GM18907 (cell line): ENCODE measurements at regions not wholly inside any gene's neighbourhood (a gene's known extent, or its start where the extent isn't known, plus 50 kb on each side); places are given as distances from the start of the nearest gene placed in this dataset.
"Not testable (repeated sequence)": the region's sequence is repeated elsewhere in the genome, so short reads cannot be mapped to it uniquely, and the experiment has no call there.

ENCODE experiments used
- ATAC-seq: cut with Tn5 transposase; IDR thresholded peaks from one replicate; pipeline ENCODE4 v1.9.1; 2021; ENCODE audit warnings: mild to moderate bottlenecking, moderate library complexity; ENCODE audit not compliant: unreplicated experiment

- ATAC-seq = no peak
Measured at GRCh38 chr11:16542353-16542752, 186.0 kb upstream of the SOX6 start.

DNA sequence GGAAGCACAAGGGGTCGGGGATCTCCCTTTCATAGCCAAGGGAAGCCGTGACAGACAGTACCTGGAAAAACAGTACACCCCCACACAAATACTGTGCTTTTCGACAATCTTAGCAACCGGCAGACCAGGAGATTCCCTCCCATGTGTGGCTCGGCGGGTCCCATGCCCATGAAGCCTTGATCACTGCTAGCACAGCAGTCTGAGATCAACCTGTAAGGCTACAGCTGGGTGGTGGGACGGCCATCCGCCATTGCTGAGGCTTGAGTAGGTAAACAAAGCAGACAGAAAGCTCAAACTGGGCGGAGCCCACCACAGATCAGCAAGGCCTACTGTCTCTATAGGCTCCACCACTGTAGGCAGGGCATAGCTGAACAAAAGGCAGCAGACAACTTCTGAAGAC is 180.2 kb upstream of the SOX6 start:
- no peak for ATAC-seq

DNA sequence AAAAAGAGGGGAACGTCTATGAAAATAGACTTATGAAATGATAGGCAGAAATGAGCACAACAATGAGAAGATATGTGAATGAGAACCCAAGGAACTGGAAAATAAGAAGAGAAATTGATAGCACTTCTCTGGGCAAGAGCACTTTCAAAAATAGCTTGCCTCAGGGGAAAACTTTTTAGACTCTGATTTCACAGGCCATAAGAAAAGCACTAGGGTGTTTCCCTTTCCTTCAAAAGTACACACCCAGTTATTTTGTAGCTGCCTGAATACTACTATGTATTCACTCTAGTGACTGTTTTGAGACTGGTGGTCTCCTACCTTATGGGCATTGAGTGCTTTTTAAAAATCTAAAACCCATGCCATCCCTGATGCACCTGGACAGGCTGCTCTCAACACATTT is 172.3 kb upstream of the SOX6 start:
- ATAC-seq = no peak

DNA sequence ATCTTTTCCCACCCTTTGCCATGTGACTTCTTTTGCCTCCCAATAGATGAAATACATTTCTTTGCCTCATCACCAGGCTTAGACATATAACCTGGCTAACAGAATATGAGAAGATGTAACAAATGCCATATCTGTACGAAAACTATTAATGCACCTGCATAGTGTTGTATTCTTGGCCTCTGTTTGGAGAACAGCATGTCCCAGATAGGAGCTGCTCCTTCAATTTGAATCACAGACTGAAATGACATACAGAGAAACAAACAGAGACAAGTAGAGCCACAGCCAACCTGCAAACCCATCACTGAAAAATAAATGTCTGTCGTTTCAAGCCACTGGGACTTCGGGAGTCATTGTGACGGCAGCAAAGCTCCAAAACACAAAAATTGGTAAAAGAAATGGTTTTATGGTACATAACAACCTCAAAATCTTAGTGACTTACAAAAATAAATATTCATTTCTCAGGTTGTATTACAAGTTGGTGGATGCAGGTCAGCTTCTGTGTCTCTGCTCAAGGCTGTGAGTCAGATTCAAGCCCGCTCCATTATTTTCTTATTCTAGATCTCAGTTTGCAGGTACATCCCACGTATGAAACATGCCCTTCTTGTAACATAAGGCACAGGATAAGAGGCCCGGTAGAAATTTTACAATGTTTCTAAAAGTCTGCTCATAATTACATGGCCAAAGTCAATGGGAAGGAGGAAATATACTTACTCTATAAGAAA is 171.3 kb upstream of the SOX6 start:
- no peak for ATAC-seq

- ATAC-seq = no peak
Measured at GRCh38 chr11:16526947-16527346, 170.6 kb upstream of the SOX6 start.

GRCh38 chr11:16520713-16521112 is 164.4 kb upstream of the SOX6 start:
- ATAC-seq = not testable (repeated sequence)

DNA sequence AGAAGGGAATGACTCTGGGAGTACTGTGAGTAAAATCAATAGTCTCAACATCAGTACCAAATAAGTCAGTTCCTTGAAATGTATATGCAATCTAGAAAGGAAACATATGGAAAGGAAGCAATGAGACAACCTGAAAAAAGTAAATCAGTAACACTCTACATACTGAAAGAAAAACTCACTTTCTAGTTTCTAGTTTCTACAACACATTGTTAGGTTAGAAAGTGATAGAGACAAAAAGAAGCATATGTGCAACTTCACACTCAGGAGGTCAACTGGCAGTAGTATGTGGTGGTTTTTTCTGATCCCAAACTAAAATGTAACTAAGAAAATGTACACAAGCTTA is 156.5 kb upstream of the SOX6 start:
- ATAC-seq = peak; percentile 98

GRCh38 chr11:16512198-16512898 is 156.0 kb upstream of the SOX6 start:
- ATAC-seq = no peak

DNA sequence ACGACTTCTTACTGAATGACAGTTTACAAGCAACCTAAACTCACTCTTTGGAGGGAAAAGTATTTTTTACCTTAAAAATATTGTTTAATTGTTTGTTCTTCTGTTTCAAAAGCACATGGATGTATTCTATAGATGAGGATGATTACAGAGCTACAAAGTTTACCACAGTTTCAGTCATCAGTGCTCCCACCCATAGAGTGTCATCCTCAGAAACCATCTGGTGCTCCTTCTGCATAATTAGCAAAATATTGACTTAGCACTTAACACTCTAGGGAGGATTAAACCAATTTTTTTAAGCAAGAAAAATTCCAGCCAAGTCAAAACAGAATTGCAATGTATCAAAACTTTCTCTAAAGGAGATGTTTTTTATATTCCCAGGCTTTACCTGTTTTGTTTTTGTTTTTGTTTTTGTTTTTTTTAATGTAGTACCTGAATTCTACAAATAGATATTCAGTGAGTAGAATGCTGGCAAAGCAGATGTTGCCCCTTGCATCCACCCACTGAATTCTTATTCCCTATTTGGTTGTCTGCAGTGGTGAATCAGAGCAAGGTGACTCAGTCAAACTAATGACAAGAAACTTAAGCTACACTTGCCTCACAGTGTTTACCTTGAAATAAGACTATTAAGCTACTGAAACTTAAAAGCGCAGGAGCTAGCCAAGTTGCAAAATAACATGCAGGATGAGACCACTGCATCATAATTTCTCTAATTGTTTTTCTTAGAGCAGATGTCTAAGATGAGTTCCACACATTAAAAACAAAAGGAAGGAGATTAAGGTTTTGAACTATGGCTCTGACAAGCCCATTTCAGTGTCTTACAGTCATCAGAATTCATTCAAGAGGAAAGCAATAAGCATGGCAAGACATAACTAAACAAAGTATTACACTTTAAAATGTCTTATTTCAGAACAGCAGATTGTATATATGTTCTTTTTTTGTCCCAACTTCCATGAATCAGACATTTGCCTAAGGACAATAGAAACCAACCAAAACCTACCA is 155.1 kb upstream of the SOX6 start:
- no peak for ATAC-seq

- no peak for ATAC-seq
Measured at GRCh38 chr11:16505481-16505880, 149.1 kb upstream of the SOX6 start.

DNA sequence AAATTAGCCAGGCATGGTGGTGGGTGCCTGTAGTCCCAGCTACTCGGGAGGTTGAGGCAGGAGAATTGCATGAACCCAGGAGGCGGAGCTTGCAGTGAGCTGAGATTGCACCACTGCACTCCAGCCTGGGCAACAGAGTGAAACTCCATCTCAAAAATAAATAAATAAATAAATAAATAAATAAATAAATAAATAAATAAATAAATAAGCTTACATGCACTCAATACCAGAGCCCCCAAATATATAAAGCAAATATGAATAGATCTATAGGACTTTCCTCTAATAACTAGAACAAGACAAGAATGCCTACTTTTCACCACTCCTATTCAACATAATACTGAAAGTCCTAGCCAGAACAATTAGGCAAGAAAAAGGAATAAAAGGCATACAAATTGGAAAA is 147.5 kb upstream of the SOX6 start:
- ATAC-seq = not testable (repeated sequence)

DNA sequence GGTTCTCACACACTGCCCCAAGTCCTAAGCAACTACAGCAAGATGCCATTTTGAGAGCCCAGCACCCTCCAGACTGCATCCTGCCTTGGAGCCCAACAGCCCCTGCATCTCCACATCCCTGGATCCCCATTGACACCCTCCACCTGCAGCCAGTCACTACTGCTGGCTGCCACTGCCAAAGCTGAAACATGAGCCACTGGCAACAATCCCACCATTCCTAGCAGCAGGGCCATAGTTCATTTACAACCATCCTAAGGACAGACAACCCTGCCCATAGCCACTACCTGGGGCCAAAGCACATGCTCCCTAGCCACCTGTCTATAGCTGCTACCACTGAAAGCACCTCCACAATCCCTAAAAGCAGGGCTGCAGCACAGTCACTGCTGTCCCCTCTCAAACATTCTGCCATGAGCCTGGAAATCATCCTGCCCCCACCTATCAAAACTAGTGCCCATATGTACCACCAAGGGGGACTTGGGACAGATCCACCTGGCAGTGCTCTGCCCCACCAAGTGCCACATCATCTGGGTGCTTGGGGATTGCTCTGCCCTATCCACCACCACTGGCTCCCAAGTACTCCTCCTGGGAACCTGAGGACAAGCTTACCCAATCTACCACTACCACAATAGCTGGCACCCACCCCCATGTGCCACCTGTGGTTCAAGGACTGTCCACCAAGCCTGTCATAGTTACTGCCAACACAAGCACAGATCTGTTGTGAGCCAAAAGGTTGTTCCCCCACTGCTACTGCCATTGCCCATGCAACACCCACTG is 138.8 kb upstream of the SOX6 start:
- ATAC-seq = no peak

- ATAC-seq = no peak
Measured at GRCh38 chr11:16484434-16484833, 128.1 kb upstream of the SOX6 start.

- ATAC-seq = no peak
Measured at GRCh38 chr11:16474659-16475058, 118.3 kb upstream of the SOX6 start.

DNA sequence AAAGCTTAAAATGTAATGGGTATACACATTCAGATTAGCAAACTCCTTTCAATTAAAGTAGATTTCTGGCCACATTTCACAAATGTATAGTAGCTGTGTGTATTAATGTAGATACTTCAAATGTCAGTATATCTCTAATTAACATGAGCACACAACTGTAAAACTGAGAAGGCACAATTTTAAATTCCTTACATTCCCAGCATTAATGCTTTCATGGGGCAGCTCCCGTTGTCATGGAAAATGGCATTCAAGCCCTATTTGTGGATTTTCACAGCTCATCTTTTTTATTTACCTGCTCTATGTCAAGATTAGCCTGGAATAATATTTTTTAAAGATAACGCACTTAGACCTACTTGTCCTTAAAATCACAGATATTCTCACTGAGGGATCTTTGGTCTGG is 113.6 kb upstream of the SOX6 start:
- ATAC-seq = no peak

GRCh38 chr11:16468735-16469453 is 112.5 kb upstream of the SOX6 start:
- ATAC-seq = no peak

GRCh38 chr11:16460508-16460907 is 104.2 kb upstream of the SOX6 start:
- ATAC-seq = no peak

DNA sequence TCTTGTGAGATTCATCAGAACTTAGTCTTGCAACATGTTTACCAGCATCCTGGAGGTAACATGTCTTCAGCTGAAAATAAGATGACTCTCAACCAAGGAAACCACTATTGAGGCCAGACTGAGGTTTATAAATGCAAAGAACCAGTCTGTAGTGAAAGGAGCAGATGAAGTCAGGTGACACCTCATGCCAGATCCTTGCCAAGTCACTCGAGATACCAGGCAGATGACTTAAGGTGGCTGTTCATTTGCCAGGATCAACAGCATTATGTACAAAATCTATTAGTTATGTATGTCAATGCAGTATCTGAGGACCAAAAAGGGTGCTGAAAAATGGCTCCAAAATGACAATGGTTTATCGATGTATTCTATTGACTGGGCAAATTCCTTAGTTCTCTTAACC is 100.0 kb upstream of the SOX6 start:
- ATAC-seq = no peak

DNA sequence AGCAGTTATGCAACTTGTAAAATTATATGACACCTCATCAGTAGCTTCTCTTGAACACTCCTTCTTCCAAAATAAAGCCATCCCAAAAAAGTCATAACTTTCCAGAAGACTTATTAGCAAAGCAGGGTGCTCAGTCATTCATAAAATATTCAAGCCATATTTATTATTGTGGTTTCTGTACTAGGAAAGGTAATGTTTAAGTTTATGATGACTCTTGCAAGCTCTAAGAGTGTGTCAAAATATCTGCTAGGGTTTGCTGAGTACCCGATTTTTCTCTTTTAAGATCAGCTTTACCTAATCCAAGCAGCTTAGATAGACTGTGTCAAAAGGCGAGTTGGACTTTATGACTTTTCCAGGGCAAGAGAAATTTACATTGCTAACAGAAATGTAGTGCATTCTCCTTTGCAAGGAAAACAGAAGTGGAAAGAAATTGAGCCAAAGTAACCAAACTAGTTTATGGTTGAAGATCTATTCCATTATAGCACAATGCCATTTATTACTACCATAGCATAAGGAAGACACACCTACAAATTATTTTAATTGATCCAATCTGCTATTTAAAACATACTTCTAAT is 98.0 kb upstream of the SOX6 start:
- no peak for ATAC-seq
